IPS DF 4.7 (cell line): ENCODE measurements at regions not wholly inside any gene's neighbourhood (a gene's known extent, or its start where the extent isn't known, plus 50 kb on each side); places are given as distances from the start of the nearest gene placed in this dataset.
"Not testable (repeated sequence)": the region's sequence is repeated elsewhere in the genome, so short reads cannot be mapped to it uniquely, and the experiment has no call there.

Source experiments
- DNase-seq: peaks from one replicate; pipeline ENCODE4 v3.0.0-alpha.2; 2013; ENCODE audit warnings: low spot score; ENCODE audit errors: extremely low read depth

DNA sequence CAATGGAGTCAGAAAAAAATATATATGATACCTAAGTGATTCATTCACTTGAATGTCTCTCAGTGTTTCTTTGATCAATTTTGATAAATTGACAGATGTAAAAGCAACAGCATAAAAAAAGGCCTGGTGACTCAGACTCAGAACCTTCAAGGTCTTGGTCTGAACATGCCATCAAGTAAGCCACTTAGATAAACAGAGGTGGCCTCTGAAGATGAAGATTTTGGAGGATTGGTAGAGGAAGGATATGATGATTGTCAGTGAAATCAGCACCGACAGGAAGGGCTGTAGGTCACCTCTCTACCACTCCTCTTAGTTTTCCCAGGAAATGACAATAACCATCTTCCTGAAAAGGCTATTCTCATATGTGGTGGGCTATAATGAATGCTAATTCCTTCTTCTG lies 422.8 kb upstream of the EPHA7 start:
- DNase-seq, result no peak

DNA sequence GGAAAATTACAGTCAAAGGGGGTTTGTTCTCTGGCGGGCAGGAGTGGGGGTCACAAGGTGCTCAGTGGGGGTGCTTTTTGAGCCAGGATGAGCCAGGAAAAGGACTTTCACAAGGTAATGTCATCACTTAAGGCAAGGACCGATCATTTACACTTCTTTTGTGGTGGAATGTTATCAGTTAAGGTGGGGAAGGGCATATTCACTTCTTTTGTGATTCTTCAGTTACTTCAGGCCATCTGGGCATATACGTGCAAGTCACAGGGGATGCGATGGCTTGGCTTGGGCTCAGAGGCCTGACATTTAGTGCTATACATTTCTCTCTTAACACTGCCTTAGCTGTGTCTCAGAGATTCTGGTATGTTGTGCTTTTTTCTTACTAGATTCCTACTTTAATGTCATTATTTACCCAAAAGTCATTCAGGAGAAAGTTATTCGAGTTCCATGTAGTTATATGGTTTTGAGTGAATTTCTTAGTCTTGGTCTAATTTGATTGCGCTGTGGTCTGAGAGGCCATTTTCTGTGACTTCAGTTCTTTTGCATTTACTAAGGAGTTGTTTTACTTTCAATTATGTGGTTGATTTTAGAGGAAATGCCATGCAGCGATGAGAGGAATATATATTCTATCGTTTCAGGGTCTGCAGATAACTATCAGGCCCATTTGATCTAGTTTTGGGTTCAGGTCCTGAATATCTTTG lies 416.2 kb upstream of the EPHA7 start:
- DNase-seq, result not testable (repeated sequence)

DNA sequence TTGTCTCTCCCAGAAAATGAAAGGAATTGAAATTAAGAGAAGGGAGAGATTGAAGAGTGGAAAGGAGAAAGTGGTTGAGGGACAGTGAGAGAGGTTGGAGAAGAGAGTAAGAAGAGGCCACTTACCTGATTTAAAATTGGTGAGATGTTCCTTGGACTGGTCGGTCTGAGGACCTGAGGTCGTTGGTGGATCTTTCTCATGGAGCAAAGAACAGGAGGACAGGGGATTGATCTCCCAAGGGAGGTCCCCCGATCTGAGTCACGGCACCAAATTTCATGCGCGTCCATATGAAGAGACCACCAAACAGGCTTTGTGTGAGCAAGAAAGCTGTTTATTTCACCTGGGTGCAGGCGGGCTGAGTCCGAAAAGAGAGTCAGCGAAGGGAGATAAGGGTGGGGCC lies 415.7 kb upstream of the EPHA7 start:
- not testable (repeated sequence) for DNase-seq

DNA sequence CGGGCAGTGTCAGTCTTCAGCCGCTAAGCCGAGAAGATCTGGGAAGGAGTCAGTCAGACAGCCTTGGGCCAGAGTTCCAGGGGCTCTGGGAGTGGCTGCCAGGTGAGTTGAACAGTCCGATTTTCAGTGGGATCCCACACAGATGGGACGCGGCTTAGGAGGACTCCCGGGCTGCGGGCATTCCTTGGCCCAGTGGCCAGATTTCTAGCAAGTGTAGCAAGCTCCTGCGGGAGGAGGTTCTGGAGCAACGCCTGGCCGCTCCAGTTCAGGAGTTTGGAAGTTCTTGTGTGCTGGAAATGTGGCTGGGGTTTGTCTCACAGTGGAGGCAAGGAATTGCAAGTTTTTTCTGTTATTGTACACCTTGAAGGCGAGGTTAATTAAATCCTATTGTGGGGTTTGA lies 414.0 kb upstream of the EPHA7 start:
- DNase-seq, result not testable (repeated sequence)

DNA sequence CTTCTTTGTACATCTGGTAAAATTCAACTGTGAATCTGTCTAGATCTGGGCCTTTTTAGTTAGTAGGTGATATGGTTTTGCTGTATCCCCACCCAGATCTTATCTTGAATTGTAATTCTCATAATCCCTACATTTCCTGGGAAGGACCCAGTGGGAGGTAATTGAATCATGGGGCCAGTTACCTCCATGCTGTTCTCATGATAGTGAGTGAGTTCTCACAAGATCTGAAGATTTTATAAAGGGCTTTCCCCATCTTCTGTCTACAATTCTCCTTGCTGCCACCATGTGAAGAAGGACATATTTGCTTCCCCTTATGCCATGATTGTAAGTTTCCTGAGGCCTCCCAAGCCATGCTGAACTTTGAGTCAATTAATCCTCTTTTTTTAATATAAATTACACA lies 410.4 kb upstream of the EPHA7 start:
- not testable (repeated sequence) for DNase-seq

DNA sequence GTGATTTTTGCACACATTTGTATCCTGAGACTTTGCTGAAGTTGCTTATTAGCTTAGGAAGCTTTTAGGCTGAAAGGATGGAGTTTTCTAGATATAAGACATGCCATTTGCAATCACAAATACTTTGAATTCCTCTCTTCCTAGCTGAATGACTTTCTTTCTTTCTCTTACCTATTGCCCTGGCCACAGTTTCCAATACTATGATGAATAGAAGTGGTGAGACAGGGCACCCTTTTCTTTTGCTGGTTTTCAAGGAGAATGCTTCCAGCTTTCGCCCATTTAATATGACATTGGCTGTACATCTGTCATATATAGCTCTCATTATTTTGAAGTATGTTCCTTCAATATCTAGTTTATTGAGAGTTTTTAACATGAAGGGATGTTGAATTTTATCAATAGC lies 409.6 kb upstream of the EPHA7 start:
- no peak for DNase-seq

DNA sequence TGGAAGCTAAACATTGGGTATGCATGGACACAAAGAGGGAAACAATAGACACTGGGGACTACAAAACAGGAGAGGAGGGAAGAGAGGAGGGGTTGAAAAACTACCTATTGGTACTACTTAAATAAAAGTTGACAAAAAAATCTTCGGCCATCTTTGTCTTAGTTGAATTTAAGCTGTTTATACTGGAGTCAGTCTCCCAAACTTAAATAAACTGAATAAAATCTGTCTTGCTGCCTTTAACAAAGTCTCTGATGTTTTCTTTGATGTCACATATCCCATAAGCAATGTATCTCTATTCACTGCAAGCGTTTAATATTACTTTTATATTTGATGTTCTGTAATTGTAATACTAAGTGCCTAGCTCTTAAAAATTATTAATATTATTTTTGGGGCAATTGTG lies 409.2 kb upstream of the EPHA7 start:
- no peak for DNase-seq

DNA sequence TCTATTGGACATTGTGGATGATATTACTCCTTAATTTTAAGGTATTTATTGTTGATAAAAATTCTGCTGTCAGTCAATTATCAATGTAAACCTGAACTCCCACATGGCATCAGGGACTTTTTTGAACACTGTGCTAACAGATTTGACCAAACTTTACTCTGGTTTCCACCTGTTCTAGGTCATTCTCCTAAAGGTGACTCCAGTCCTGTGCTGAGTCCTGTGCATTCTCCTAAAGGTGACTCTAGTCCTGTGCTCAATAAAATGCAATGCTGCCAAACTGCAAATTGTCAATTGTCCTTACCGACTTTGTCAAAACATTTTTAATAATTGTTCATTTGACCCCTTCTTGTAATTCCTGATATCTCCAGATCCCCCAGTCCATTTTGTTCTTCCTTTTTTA lies 408.4 kb upstream of the EPHA7 start:
- DNase-seq, result no peak

DNA sequence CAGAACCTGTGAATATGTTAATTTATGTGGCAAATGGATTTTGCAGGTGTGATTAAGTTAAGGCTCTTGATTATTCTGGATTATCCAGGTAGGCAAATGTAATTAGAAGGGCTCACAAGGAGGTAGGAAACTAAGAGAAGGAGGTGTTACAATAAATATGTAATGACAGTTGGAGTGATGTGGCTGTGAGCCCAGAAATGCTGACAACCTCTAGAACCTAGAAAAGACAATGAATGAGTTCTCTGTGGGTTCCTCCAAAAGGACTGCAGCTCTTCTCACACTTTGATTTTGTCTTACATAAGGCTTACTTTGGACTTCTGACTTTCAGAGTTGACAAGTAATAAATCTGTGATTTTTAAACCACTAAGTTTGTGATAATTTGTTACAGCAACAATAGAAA lies 406.6 kb upstream of the EPHA7 start:
- no peak for DNase-seq

DNA sequence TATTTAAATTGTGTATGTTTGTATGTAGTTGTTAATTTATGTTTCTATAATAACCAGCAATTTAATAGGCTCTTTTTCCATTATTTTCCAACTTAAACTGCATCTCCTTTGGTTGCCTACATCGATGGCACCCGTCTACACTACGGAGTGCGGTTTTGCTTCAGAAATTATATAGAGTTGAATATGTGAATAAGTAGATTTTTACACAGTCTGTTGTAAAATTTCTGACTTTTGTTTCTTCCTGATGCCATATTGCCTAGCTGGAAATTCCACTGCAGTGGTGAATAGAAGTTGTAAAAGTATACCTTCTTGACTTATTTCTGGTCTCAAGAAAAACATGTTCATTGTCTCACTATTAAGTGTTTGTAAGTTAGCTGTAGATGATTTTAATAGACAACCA lies 404.1 kb upstream of the EPHA7 start:
- no peak for DNase-seq

DNA sequence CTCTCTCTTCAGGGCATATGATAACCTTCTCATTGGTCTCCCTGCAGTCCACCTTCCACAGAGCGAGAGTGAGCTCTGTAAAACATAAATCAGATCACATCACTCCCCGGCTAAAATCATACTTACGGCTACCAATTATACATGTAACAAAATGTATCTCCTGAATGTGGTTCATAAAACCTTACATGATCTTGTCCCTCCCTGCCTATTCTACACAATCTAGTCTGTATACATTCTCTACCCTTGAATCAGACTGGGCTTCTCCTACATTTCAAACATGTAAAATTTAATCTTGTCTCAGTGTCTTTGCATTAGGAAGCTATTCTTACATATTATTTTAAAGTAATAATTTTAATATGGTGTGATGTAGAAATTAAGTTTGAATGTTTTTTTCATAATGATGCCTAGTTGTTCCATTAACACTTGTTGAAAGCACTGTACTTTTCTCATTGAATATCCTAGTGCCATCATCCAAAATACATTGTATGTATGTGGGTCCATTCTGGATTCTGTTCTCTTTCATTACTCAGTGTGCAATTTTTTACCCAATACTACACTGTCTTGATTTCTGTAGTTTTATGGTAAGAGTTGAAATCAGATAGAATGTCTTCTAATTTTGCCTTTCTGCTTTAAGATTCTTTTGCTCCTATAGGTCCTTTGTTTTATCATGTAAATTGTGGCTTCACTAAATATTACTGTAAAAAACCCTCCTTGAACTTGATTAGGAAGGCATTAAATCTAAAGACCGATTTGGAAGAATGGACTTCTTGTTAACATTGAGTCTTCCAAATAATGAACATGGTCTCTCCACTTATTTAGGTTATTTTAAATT lies 403.3 kb upstream of the EPHA7 start:
- no peak for DNase-seq

DNA sequence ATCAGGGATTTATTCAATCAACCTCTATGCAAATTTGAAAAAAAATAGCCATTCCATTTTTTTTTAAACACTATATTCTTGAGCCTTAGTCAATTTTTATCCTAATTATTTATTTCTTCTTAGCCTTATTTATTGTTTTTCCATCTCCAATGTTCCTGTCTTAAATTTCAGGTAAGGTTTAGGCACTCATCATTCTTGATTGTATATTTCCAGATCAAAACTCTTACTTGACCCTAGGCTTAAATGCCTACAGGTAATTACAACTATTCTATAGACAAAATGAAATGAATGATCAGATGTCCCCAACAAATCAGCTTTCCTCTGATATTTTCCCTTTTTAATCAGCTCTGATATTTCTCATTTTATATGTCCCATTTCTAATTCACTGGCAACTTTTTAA lies 402.6 kb upstream of the EPHA7 start:
- no peak for DNase-seq

DNA sequence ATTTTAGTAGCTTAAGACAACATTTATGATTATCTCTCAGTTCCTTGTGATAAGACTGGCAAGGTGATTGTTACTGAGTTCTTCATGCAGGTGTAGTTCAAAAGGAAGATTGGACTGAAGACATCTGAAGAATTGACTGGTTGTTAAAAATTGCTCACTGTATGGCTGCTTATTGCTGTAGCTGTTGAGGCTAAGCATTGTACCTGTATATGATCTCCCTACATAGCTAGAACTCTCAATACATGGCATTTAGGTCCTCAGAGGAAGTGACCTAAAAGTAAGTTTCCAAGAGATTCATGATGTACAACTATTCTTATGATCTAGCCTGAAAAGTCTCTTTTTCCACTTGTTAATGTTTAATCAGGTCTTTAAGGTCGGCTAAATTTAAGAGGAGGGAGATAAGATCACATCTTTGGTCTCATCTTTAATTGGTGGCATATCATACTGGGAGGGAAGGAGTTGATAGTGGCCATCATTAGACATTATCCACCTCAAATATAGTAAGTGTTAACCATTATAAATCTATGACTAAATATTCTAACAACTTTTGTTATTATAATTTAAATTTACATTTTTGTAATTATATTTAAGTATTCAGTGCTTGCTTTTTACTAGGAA lies 401.2 kb upstream of the EPHA7 start:
- DNase-seq, result no peak

DNA sequence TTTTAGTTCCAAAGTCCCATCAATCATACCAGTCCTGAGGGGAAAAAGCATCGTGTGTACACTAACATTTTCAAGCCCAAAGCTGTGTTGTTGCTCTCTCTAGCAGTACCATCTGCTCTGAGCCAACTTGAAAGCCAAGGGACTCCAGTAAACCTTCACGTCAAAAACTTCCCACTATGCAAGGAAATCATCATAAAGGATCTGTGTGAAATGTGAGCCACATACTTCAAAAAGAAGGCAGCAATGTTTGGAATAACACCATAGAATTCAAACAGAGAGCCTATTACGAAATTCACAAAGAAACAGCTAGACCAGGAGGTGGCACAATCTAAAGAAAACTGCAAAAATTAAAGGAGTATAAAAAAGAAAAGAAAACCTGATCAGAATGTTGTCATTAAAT lies 399.8 kb upstream of the EPHA7 start:
- DNase-seq, result no peak

DNA sequence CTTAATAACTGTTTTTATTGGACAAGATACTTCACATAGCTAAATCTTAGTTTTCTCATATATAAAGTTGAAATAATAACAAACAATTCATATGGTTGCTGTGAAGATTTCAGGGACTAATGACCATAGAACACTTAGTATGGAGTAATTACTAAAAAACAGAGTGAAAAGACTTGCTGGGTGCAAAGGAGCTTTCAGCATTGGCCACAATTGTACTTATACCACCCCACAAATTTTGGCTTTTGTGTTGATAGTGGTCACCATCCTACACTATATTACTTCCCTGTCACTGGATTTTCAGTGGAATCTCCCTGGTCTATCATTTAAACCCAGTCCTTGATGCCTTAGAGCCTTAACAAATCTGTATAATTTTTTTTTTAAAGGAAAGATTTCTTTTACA lies 398.6 kb upstream of the EPHA7 start:
- no peak for DNase-seq

DNA sequence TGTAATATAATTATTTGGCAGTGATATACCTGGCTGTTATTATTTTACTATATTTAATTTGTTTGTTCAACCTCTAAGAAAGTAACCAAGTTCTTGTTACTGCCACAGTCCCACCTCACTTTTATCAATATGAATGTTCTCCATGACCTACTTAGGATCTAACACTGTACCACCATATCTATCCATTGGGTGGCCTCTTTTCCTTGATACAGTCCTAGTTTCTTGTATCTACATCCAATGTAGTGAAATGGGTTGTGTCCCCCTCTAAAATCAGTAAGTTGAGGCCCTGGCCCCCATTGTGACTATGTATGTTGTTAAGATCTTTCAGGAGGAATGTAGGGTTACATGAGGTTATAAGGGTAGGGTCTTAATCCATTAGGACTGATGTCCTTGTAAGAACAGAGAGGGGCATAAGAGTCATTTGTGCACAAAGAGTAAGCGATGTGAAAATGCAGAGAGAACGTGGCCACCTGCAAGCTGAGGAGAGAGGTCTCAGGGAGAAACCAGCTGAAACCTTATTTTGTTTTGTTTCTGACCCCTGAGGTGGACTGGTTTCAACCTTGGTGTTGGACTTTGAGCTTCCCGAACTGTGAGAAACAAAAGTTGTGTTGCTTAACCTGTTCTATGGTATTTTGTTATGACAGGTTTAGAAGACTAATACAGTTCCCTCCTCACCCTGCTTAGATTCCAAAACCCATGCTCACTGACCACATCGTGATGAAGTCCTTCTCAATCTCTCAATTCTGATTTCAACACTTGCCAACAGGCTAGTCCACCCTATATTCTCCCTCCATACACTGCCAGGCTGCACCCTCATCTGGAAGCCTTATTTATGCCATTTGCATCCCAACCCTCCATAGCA lies 387.3 kb upstream of the EPHA7 start:
- no peak for DNase-seq

DNA sequence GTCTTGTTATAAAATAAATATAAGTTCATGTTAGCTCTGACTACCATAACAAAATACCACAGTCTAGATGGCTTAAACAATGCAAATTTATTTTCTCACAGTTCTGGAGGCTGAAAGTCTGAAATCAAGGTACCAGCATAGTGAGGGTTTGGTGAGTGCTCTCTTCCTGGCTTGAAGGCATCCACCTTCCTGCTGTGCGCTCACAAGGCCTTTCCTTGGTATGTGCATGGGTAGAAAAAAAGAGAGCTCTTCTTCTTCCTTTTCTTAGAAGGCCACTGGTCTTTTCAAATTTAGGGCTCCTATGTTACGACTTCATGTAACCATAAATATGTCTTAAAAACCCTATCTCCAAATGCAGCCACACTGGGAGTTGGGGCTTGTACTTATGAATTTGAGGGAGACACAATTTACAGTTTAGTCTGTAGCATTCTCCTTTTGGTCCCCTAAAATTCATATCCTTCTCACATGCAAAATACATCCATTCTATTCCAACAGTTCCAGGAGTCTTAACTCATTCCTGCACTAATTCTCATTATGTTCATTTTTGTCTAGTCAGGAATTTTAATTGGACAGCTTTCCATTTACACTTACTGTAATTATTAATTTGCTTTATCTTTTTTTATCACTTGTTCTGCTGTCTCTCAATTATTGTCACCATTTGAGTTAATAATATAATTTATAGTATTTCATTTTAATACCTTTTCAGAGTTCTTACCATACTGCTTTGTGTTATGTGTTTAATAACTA lies 381.9 kb upstream of the EPHA7 start:
- no peak for DNase-seq

DNA sequence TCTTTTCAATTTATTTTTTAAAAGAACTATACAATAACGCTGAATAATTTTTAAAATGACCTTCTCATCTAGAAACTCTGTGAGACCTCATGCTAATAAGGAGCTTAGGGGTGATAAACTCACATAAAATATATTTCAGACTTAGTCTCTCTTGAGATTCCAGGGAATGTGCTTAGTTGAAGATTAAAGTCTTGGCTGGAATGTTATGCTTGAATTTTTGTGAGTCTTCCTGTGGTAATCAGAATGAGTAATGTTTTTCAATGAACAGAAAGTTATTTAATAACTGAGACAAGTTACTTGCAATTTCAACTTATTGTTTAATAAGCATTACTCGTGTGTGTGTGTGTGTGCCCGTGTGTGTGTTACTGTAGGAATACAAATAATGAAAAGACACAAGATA lies 379.9 kb upstream of the EPHA7 start:
- no peak for DNase-seq

DNA sequence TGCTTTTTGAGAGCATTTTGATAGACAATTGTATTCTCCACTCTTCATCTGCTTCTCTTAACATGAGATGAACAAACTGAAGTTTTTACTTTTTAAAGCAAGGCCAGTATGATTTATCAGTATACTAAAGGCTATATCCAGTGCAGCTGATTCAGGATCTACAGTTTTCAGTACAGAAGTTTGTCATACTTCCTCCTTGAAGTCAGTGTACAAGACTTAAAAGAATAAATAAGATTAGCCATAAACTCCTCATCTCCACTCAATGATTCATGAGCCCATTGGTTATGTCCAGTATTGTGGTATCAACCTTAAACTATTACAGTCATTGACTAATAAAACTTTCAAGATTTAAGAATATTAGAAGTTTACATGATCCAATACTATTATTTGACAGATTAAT lies 374.8 kb upstream of the EPHA7 start:
- DNase-seq, result no peak

DNA sequence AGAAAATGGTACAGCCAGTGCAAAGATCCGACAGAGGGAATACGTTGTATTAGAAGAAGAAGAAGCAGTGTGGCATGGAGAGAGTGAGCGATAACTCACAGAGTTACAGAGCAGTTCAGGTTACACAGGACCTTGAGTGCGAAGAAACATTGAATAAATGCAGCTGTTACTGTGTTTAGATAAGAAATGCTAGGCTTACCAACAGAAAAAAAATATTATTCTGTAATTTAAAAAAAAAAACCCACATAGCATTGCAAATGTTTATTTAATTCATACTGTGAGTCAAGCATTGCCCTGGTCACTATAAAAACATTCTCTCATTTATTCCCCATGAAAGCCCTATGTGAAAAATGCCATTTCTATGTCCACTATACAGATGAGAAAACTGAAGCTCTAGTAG lies 373.4 kb upstream of the EPHA7 start:
- no peak for DNase-seq

DNA sequence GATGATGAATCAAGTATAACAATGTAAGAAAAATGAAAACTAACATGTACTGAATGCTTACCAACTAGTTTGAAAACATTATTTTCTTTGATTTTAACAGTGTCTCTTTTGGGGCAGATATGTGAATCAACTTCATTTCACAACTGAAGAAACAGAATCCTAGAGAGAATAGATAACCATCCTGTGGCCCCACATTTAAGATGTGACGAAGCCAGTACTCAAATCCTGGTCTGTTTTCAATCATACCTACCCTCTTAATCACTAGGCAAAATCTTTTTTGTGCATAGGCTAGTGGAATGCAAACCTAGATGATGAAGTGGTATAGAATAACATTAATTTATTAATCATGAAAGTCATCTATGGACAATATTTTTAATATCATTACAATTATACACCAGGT lies 371.6 kb upstream of the EPHA7 start:
- no peak for DNase-seq
